ENCODE measurements at regions not wholly inside any gene's neighbourhood (a gene's known extent, or its start where the extent isn't known, plus 50 kb on each side); places are given as distances from the start of the nearest gene placed in this dataset.

DNA sequence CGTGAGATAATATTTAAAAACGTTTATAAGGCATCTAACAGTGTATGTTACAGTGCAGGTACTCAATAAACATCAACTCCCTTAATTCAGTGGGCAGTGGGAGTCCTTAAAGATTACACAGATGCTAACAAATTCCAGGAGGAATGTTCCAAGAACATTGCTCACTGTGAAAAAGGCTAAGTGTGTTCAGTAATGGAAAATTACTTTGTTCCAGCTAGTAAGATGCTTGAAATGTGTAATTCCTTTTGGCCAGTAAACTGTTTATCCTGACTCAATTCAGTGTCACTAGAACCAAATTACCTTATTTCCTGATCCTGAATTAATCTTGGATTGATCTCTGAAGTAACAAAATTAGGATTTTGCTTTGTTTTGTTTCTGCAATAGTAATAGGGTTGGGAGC is 54.2 kb upstream of the SEMA6D start:
- TF ChIP-seq EZH2 (IDR thresholded peaks at IDR 0.05; ENCODE audit: insufficient read depth, low read length): no peak
- TF ChIP-seq, protein P1, sequence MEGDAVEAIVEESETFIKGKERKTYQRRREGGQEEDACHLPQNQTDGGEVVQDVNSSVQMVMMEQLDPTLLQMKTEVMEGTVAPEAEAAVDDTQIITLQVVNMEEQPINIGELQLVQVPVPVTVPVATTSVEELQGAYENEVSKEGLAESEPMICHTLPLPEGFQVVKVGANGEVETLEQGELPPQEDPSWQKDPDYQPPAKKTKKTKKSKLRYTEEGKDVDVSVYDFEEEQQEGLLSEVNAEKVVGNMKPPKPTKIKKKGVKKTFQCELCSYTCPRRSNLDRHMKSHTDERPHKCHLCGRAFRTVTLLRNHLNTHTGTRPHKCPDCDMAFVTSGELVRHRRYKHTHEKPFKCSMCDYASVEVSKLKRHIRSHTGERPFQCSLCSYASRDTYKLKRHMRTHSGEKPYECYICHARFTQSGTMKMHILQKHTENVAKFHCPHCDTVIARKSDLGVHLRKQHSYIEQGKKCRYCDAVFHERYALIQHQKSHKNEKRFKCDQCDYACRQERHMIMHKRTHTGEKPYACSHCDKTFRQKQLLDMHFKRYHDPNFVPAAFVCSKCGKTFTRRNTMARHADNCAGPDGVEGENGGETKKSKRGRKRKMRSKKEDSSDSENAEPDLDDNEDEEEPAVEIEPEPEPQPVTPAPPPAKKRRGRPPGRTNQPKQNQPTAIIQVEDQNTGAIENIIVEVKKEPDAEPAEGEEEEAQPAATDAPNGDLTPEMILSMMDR (IDR thresholded peaks at IDR 0.05; ENCODE audit: insufficient read depth, low read depth, low read length): no peak

Data from astrocyte (in vitro differentiated cells and primary cell).